ENCODE measurements at regions not wholly inside any gene's neighbourhood (a gene's known extent, or its start where the extent isn't known, plus 50 kb on each side); places are given as distances from the start of the nearest gene placed in this dataset.

- WGBS (ENCODE audit: low lambda C conversion rate, missing lambda C conversion rate) = 51% methylated on average over 2 of the region's 2 CpGs
- Histone ChIP-seq H3K9me2 (replicated peaks; ENCODE audit: insufficient read depth) (no peaks in the 10 kb centered on the region), H3K4me3 (no peak overlapping the region), H3K27ac (no peak overlapping the region), H2AFZ (no peak overlapping the region), H3K4me1 (ENCODE audit: insufficient read depth) (no peaks in the 10 kb centered on the region), H3K79me2 (no peaks in the 10 kb centered on the region), H3K9me3 (ENCODE audit: low read depth) (no peaks in the 10 kb centered on the region), H3K4me2 (no peak overlapping the region), H3K36me3 (replicated peaks; ENCODE audit: insufficient read depth, low read depth) (no peaks in the 10 kb centered on the region), H3K27me3 (no peaks in the 10 kb centered on the region), H4K20me1 (ENCODE audit: insufficient read depth, poor library complexity, severe bottlenecking) (no peaks in the 10 kb centered on the region)
- DNase-seq (ENCODE audit: low spot score) = no peak
- TF ChIP-seq EZH2phosphoT487 (IDR thresholded peaks at IDR 0.05; ENCODE audit: low read depth, severe bottlenecking, unreplicated experiment) = no peak
- TF ChIP-seq EZH2 (IDR thresholded peaks at IDR 0.05; ENCODE audit: borderline replicate concordance) = no peak
- no peak for TF ChIP-seq CTCF (IDR thresholded peaks at IDR 0.05; ENCODE audit: poor library complexity)
Measured at GRCh38 chr14:97506626-97507025, 709.4 kb downstream of the VRK1 start.

GRCh38 chr14:97513891-97514290, 716.7 kb downstream of the VRK1 start:
- H3K4me2 ChIP-seq = no peak overlapping the region
- H4K20me1 ChIP-seq (ENCODE audit: insufficient read depth, poor library complexity, severe bottlenecking) = no peaks in the 10 kb centered on the region
- H3K9me3 ChIP-seq (ENCODE audit: low read depth) = no peaks in the 10 kb centered on the region
- no peaks in the 10 kb centered on the region for H3K79me2 ChIP-seq
- H3K27ac ChIP-seq = no peak overlapping the region
- no peaks in the 10 kb centered on the region for H3K27me3 ChIP-seq
- WGBS (ENCODE audit: low lambda C conversion rate, missing lambda C conversion rate) = 83% methylated on average over 5 of the region's 5 CpGs
- no peaks in the 10 kb centered on the region for H3K9me2 ChIP-seq (replicated peaks; ENCODE audit: insufficient read depth)
- TF ChIP-seq EZH2phosphoT487 (IDR thresholded peaks at IDR 0.05; ENCODE audit: low read depth, severe bottlenecking, unreplicated experiment) (no peak), CTCF (IDR thresholded peaks at IDR 0.05; ENCODE audit: poor library complexity) (no peak), EZH2 (IDR thresholded peaks at IDR 0.05; ENCODE audit: borderline replicate concordance) (no peak)
- H3K4me1 ChIP-seq (ENCODE audit: insufficient read depth) = no peaks in the 10 kb centered on the region
- H3K36me3 ChIP-seq (replicated peaks; ENCODE audit: insufficient read depth, low read depth) = no peaks in the 10 kb centered on the region
- DNase-seq (ENCODE audit: low spot score) = no peak
- H2AFZ ChIP-seq = no peak overlapping the region
- H3K4me3 ChIP-seq = no peak overlapping the region

GRCh38 chr14:97517566-97518234, 720.5 kb downstream of the VRK1 start:
- no peak overlapping the region for H3K27ac ChIP-seq
- no peaks in the 10 kb centered on the region for H3K4me1 ChIP-seq (ENCODE audit: insufficient read depth)
- TF ChIP-seq EZH2phosphoT487 (IDR thresholded peaks at IDR 0.05; ENCODE audit: low read depth, severe bottlenecking, unreplicated experiment) = no peak
- no peak for TF ChIP-seq EZH2 (IDR thresholded peaks at IDR 0.05; ENCODE audit: borderline replicate concordance)
- no peak for TF ChIP-seq CTCF (IDR thresholded peaks at IDR 0.05; ENCODE audit: poor library complexity)
- no peak overlapping the region for H3K4me2 ChIP-seq
- H3K36me3 ChIP-seq (replicated peaks; ENCODE audit: insufficient read depth, low read depth) = no peaks in the 10 kb centered on the region
- H4K20me1 ChIP-seq (ENCODE audit: insufficient read depth, poor library complexity, severe bottlenecking) = no peaks in the 10 kb centered on the region
- no peaks in the 10 kb centered on the region for H3K9me3 ChIP-seq (ENCODE audit: low read depth)
- no peaks in the 10 kb centered on the region for H3K79me2 ChIP-seq
- no peak for DNase-seq (ENCODE audit: low spot score)
- H3K27me3 ChIP-seq = no peaks in the 10 kb centered on the region
- 77% methylated on average over 5 of the region's 5 CpGs for WGBS (ENCODE audit: low lambda C conversion rate, missing lambda C conversion rate)
- H2AFZ ChIP-seq = no peak overlapping the region
- H3K4me3 ChIP-seq = no peak overlapping the region
- no peaks in the 10 kb centered on the region for H3K9me2 ChIP-seq (replicated peaks; ENCODE audit: insufficient read depth)
